ENCODE measurements at regions not wholly inside any gene's neighbourhood (a gene's known extent, or its start where the extent isn't known, plus 50 kb on each side); places are given as distances from the start of the nearest gene placed in this dataset.

GRCh38 chr17:33902901-33903449 is 352.1 kb upstream of the CCL2 start:
- 41 to 46% methylated on average over 1 of the region's 1 CpG for WGBS, 2 donors
- Histone ChIP-seq H3K9me3 (no peaks in the 10 kb centered on the region), H3K4me3 (no peak overlapping the region), H3K27ac (no peak overlapping the region), H3K4me1 (no peaks in the 10 kb centered on the region), H3K36me3 (no peaks in the 10 kb centered on the region), H3K27me3 (no peaks in the 10 kb centered on the region)
- DNase-seq (ENCODE audit: low spot score in 2 of 2) = no peak
- TF ChIP-seq EP300 (IDR thresholded peaks at IDR 0.05) (no peak), CTCF (IDR thresholded peaks at IDR 0.05) (no peak), POLR2A (IDR thresholded peaks at IDR 0.05) (no peak)

- Histone ChIP-seq H3K9me3 (no peaks in the 10 kb centered on the region), H3K4me1 (no peaks in the 10 kb centered on the region), H3K4me3 (no peak overlapping the region), H3K27ac (no peak overlapping the region), H3K36me3 (no peaks in the 10 kb centered on the region), H3K27me3 (no peaks in the 10 kb centered on the region)
- 83 to 87% methylated on average over 4 of the region's 4 CpGs for WGBS, 2 donors
- DNase-seq (ENCODE audit: low spot score in 2 of 2) = no peak
- no peak for TF ChIP-seq POLR2A (IDR thresholded peaks at IDR 0.05)
- TF ChIP-seq CTCF (IDR thresholded peaks at IDR 0.05) = no peak
- TF ChIP-seq EP300 (IDR thresholded peaks at IDR 0.05) = no peak
Measured at GRCh38 chr17:33904476-33904875, 350.6 kb upstream of the CCL2 start.

- no peaks in the 10 kb centered on the region for H3K4me1 ChIP-seq
- no peak overlapping the region for H3K4me3 ChIP-seq
- H3K36me3 ChIP-seq = no peaks in the 10 kb centered on the region
- no peaks in the 10 kb centered on the region for H3K27me3 ChIP-seq
- no peak for DNase-seq (ENCODE audit: low spot score in 2 of 2)
- TF ChIP-seq CTCF (IDR thresholded peaks at IDR 0.05) (no peak), EP300 (IDR thresholded peaks at IDR 0.05) (no peak), POLR2A (IDR thresholded peaks at IDR 0.05) (no peak)
- H3K27ac ChIP-seq = no peak overlapping the region
- H3K9me3 ChIP-seq = no peaks in the 10 kb centered on the region
- WGBS, 2 donors = 76 to 80% methylated on average over 3 of the region's 3 CpGs
Measured at GRCh38 chr17:33905338-33905800, 349.7 kb upstream of the CCL2 start.

GRCh38 chr17:33908363-33909064 is 346.6 kb upstream of the CCL2 start:
- no peaks in the 10 kb centered on the region for H3K27me3 ChIP-seq
- WGBS, 2 donors = 67 to 71% methylated on average over 2 of the region's 2 CpGs

More at GRCh38 chr17:33908363-33909064, 346.6 kb upstream of the CCL2 start:
- Histone ChIP-seq H3K9me3 (no peaks in the 10 kb centered on the region), H3K4me3 (no peak overlapping the region), H3K27ac (no peak overlapping the region), H3K36me3 (no peaks in the 10 kb centered on the region), H3K4me1 (no peaks in the 10 kb centered on the region)
- DNase-seq (ENCODE audit: low spot score in 2 of 2) = no peak
- TF ChIP-seq EP300 (IDR thresholded peaks at IDR 0.05) (no peak), POLR2A (IDR thresholded peaks at IDR 0.05) (no peak), CTCF (IDR thresholded peaks at IDR 0.05) (no peak)
